WTC11 (cell line): ENCODE measurements at regions not wholly inside any gene's neighbourhood (a gene's known extent, or its start where the extent isn't known, plus 50 kb on each side); places are given as distances from the start of the nearest gene placed in this dataset.
"Not testable (repeated sequence)": the region's sequence is repeated elsewhere in the genome, so short reads cannot be mapped to it uniquely, and the experiment has no call there.

Source experiments
- ATAC-seq: fragments of 200-7000 bp; cut with Tn5 transposase; 2 replicates; pipeline ENCODE4 v1.10.0; 2021; ENCODE audit warnings: mild to moderate bottlenecking, moderate library complexity
- CTCF ChIA-PET: fragments of 300-600 bp; sonication (Branson Sonifier 250); formaldehyde crosslinking; loops from one replicate; lab custom pipeline; 2021; ENCODE audit warnings: antibody characterized with exemption; lab: Charles Lee
- POLR2A ChIA-PET: fragments of 350-600 bp; sonication (Branson Sonifier 250); formaldehyde crosslinking; loops from one replicate; lab custom pipeline; 2021; ENCODE audit warnings: antibody characterized with exemption; lab: Charles Lee
- DNase-seq: peaks from one replicate; pipeline ENCODE4 v3.0.0; 2021; ENCODE audit warnings: low spot score
- H3K27ac Mint-ChIP-seq: 2 replicates; pipeline ENCODE4 v1.8.0; 2021; ENCODE audit warnings: mixed read lengths
- H3K27me3 Mint-ChIP-seq: 2 replicates; pipeline ENCODE4 v1.8.0; 2021; ENCODE audit warnings: low read depth, mild to moderate bottlenecking, moderate library complexity, mixed read lengths
- H3K36me3 Mint-ChIP-seq: 2 replicates; pipeline ENCODE4 v1.8.0; 2021; ENCODE audit warnings: mixed read lengths
- H3K4me1 Mint-ChIP-seq: 2 replicates; pipeline ENCODE4 v1.8.0; 2022; ENCODE audit warnings: mixed read lengths
- H3K4me3 Mint-ChIP-seq: 2 replicates; pipeline ENCODE4 v1.8.0; 2021; ENCODE audit warnings: mild to moderate bottlenecking, moderate library complexity, mixed read lengths
- H3K9me3 Mint-ChIP-seq: 2 replicates; pipeline ENCODE4 v1.8.0; 2021; ENCODE audit warnings: mixed read lengths
- ATF1 ChIP-seq: sonication (generic); formaldehyde crosslinking; IDR thresholded peaks from 2 replicates; pipeline ENCODE4 v1.8.1; 2023; ENCODE audit warnings: mild to moderate bottlenecking, moderate library complexity, missing genetic modification reagents
- CBFB ChIP-seq: sonication (generic); formaldehyde crosslinking; IDR thresholded peaks from 2 replicates; pipeline ENCODE4 v1.8.1; 2022; ENCODE audit warnings: mild to moderate bottlenecking, low read depth, missing genetic modification reagents
- CREB1 ChIP-seq: sonication (generic); formaldehyde crosslinking; IDR thresholded peaks from 2 replicates; pipeline ENCODE4 v1.8.0; 2023; ENCODE audit warnings: mild to moderate bottlenecking, missing genetic modification reagents
- GRHL2 ChIP-seq: fragments of 250-450 bp; sonication (Bioruptor Pico); IDR thresholded peaks from 2 replicates; pipeline ENCODE4 v1.8.0; 2022; ENCODE audit warnings: mild to moderate bottlenecking, moderate library complexity; ENCODE audit not compliant: insufficient replicate concordance, severe bottlenecking
- GTF2I ChIP-seq: fragments of 250-450 bp; sonication (Bioruptor Pico); conservative IDR thresholded peaks from 2 replicates; pipeline ENCODE4 v1.4.0; 2021; ENCODE audit warnings: mild to moderate bottlenecking
- IRF2 ChIP-seq: sonication (generic); formaldehyde crosslinking; IDR thresholded peaks from 2 replicates; pipeline ENCODE4 v1.8.0; 2022; ENCODE audit warnings: low read depth, missing genetic modification reagents, borderline replicate concordance
- JUN ChIP-seq: sonication (generic); formaldehyde crosslinking; IDR thresholded peaks from 2 replicates; pipeline ENCODE4 v1.8.0; 2023; ENCODE audit warnings: mild to moderate bottlenecking, missing genetic modification reagents
- MXD4 ChIP-seq: fragments of 250-450 bp; sonication (Bioruptor Pico); IDR thresholded peaks from 2 replicates; pipeline ENCODE4 v1.8.0; 2021; ENCODE audit warnings: mild to moderate bottlenecking, moderate library complexity, borderline replicate concordance
- MYBL2 ChIP-seq: sonication (generic); formaldehyde crosslinking; IDR thresholded peaks from 2 replicates; pipeline ENCODE4 v1.8.1; 2023; ENCODE audit warnings: mild to moderate bottlenecking, moderate library complexity, missing genetic modification reagents
- NFYB ChIP-seq: sonication (generic); formaldehyde crosslinking; conservative IDR thresholded peaks from 2 replicates; pipeline ENCODE4 v1.8.0; 2022; ENCODE audit warnings: low read depth, missing genetic modification reagents
- NR3C1 ChIP-seq: sonication (generic); formaldehyde crosslinking; conservative IDR thresholded peaks from 2 replicates; pipeline ENCODE4 v1.8.1; 2023; ENCODE audit warnings: low read depth, mild to moderate bottlenecking, missing genetic modification reagents
- SP1 ChIP-seq: sonication (generic); formaldehyde crosslinking; conservative IDR thresholded peaks from 2 replicates; pipeline ENCODE4 v1.8.1; 2022; ENCODE audit warnings: missing genetic modification reagents
- ZNF232 ChIP-seq: sonication (generic); formaldehyde crosslinking; IDR thresholded peaks from 2 replicates; pipeline ENCODE4 v1.8.0; 2022; ENCODE audit warnings: mild to moderate bottlenecking, missing genetic modification reagents
- TF ChIP-seq, protein P1 (sequence below): sonication (generic); formaldehyde crosslinking; IDR thresholded peaks from 2 replicates; pipeline ENCODE4 v1.8.0; 2022; ENCODE audit warnings: mild to moderate bottlenecking, missing genetic modification reagents
- TF ChIP-seq, protein P2 (sequence below): fragments of 250-450 bp; sonication (Bioruptor Pico); IDR thresholded peaks from 2 replicates; pipeline ENCODE4 v1.9.0; 2021; ENCODE audit warnings: mild to moderate bottlenecking
- TF ChIP-seq, protein P3 (sequence below): sonication (generic); formaldehyde crosslinking; IDR thresholded peaks from 2 replicates; pipeline ENCODE4 v1.8.1; 2023; ENCODE audit warnings: mild to moderate bottlenecking, missing genetic modification reagents, borderline replicate concordance
- TF ChIP-seq, protein P4 (sequence below): sonication (generic); formaldehyde crosslinking; IDR thresholded peaks from 2 replicates; pipeline ENCODE4 v1.8.1; 2023; ENCODE audit warnings: mild to moderate bottlenecking, missing genetic modification reagents
- TF ChIP-seq, protein P5 (sequence below): sonication (generic); formaldehyde crosslinking; IDR thresholded peaks from 2 replicates; pipeline ENCODE4 v1.8.0; 2022; ENCODE audit warnings: mild to moderate bottlenecking, missing genetic modification reagents

DNA sequence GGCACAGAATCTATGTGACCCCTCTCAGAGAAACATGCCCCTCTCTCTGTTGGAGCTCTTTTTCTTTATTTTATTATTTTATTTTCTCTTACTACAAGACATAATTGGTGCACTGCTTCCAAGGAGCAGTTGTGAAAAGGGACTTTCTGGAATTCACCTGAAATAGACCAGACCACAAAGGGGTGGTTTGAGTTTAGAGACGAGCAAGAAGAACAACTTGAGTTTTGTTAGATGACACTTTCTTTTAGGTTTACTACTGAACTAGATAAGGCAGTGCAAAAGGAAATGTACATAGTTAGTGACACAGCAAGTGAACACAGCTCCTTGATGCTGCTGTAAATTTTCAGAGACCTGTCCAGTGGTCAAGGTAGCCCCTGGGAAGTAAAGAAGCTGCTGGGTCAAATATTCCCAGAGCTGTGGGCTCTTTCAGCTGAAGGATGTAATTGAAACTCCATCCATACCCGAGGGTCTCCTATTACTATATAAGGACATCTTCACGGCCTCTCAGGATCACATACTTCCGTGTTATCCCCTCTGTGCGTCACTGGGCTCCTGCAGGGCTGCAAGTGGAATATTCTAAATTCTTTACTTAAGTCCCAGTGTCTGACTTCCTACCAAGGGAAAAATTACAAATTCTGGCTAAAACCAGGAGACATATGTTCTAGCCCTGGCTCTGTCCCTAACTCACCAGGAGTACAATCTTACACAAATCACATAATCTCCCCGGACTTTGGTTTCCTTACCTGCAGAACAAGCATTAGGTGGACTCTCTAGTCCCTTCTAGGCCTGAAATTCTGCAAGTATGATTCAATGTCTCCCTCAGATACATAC, 69.1 kb upstream of the ADTRP start:
- POLR2A ChIA-PET = no interaction called here

DNA sequence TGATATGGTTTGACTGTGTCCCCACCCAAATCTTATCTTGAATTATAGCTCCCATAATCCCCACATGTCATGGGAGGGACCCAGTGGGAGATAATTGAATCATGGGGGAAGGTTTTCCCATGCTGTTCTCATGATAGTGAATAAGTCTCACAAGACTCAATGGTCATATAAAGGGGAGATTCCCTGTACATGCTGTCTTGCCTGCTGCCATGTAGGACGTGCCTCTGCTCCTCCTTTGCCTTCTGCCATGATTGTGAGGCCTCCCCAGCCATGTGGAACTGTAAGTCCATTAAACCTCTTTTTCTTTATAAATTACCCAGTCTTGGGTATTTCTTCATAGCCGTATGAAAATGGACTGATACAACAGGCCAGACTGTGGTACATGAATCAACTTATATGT, 68.5 kb upstream of the ADTRP start:
- CTCF ChIA-PET, DNase-seq, H3K4me3 Mint-ChIP-seq, H3K27me3 Mint-ChIP-seq, H3K36me3 Mint-ChIP-seq, H3K27ac Mint-ChIP-seq, H3K4me1 Mint-ChIP-seq, ATAC-seq, POLR2A ChIA-PET: not testable (repeated sequence)
- H3K9me3 Mint-ChIP-seq = peaks cover 26% of the 10 kb centered on the region

More for the DNA sequence above, 69.1 kb upstream of the ADTRP start:
- no peaks in the 10 kb centered on the region for H3K4me1 Mint-ChIP-seq
- ATAC-seq (peak; percentile 47), DNase-seq (no peak)
- H3K36me3 Mint-ChIP-seq = no peaks in the 10 kb centered on the region
- no peak overlapping the region for H3K4me3 Mint-ChIP-seq
- H3K27ac Mint-ChIP-seq = no peak overlapping the region
- TF ChIP-seq NR3C1 (CRISPR knock-in tag) (no peak), GRHL2 (no peak)
- TF ChIP-seq, protein P1, sequence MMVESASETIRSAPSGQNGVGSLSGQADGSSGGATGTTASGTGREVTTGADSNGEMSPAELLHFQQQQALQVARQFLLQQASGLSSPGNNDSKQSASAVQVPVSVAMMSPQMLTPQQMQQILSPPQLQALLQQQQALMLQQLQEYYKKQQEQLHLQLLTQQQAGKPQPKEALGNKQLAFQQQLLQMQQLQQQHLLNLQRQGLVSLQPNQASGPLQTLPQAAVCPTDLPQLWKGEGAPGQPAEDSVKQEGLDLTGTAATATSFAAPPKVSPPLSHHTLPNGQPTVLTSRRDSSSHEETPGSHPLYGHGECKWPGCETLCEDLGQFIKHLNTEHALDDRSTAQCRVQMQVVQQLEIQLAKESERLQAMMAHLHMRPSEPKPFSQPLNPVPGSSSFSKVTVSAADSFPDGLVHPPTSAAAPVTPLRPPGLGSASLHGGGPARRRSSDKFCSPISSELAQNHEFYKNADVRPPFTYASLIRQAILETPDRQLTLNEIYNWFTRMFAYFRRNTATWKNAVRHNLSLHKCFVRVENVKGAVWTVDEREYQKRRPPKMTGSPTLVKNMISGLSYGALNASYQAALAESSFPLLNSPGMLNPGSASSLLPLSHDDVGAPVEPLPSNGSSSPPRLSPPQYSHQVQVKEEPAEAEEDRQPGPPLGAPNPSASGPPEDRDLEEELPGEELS (CRISPR knock-in tag) = no peak
- 0 out of 2 replicates have a peak, but pooled peaks cover 2% of the 10 kb centered on the region for H3K27me3 Mint-ChIP-seq
- CTCF ChIA-PET = no interaction called here
- peaks cover 20% of the 10 kb centered on the region for H3K9me3 Mint-ChIP-seq

DNA sequence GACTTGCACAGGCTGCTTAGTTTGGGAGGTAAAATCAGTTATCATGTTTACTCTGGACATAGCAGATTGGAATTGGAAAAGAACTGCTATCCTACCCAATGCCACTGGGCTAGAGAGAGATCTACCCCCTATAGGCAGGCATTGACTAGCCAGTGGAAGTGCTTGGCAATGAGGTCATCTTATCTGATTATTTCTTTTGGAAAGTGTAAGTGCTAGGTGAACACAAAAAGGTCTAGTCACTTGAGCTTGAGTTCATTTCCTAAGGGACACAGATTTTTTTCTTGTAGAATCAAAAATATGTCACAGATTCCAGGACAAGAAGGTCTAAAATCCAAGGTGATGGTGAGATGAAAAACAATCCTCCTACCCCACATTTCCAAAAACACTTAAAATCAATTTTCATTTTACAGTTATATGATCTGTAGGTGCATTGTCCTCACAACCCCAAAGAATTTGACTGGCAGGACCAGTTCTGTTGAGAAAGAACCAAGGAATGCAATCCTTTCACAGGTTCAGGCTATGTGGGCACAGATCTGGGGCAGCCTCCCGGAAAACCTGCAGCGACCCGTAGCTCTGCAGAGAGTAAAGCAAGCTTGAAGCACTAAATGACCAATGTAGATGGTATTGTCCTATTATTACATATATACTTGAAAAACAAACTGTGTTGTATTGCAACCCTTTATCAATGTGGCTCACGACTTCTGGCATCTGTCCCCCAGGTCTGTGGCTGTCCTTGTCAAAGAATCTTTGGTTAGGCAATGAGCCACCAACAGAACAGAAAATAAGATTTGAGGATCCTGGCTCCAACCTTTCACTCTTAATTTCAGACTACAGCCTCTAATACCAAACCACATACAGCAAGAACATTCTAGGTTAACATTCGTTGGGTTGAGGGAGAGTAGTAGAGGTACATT, 67.3 kb upstream of the ADTRP start:
- TF ChIP-seq MXD4 (CRISPR knock-in tag) (no peak), CBFB (no peak), SP1 (CRISPR knock-in tag) (no peak), IRF2 (CRISPR knock-in tag) (no peak), GTF2I (CRISPR knock-in tag) (no peak), ATF1 (CRISPR knock-in tag) (no peak), ZNF232 (no peak), CREB1 (CRISPR knock-in tag) (no peak), JUN (no peak), NFYB (CRISPR knock-in tag) (no peak), MYBL2 (no peak)
- TF ChIP-seq, protein P1 (CRISPR knock-in tag) = no peak
- TF ChIP-seq, protein P2, sequence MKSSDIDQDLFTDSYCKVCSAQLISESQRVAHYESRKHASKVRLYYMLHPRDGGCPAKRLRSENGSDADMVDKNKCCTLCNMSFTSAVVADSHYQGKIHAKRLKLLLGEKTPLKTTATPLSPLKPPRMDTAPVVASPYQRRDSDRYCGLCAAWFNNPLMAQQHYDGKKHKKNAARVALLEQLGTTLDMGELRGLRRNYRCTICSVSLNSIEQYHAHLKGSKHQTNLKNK = no peak
- TF ChIP-seq, protein P3, sequence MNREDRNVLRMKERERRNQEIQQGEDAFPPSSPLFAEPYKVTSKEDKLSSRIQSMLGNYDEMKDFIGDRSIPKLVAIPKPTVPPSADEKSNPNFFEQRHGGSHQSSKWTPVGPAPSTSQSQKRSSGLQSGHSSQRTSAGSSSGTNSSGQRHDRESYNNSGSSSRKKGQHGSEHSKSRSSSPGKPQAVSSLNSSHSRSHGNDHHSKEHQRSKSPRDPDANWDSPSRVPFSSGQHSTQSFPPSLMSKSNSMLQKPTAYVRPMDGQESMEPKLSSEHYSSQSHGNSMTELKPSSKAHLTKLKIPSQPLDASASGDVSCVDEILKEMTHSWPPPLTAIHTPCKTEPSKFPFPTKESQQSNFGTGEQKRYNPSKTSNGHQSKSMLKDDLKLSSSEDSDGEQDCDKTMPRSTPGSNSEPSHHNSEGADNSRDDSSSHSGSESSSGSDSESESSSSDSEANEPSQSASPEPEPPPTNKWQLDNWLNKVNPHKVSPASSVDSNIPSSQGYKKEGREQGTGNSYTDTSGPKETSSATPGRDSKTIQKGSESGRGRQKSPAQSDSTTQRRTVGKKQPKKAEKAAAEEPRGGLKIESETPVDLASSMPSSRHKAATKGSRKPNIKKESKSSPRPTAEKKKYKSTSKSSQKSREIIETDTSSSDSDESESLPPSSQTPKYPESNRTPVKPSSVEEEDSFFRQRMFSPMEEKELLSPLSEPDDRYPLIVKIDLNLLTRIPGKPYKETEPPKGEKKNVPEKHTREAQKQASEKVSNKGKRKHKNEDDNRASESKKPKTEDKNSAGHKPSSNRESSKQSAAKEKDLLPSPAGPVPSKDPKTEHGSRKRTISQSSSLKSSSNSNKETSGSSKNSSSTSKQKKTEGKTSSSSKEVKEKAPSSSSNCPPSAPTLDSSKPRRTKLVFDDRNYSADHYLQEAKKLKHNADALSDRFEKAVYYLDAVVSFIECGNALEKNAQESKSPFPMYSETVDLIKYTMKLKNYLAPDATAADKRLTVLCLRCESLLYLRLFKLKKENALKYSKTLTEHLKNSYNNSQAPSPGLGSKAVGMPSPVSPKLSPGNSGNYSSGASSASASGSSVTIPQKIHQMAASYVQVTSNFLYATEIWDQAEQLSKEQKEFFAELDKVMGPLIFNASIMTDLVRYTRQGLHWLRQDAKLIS (CRISPR knock-in tag) = no peak
- TF ChIP-seq, protein P4, sequence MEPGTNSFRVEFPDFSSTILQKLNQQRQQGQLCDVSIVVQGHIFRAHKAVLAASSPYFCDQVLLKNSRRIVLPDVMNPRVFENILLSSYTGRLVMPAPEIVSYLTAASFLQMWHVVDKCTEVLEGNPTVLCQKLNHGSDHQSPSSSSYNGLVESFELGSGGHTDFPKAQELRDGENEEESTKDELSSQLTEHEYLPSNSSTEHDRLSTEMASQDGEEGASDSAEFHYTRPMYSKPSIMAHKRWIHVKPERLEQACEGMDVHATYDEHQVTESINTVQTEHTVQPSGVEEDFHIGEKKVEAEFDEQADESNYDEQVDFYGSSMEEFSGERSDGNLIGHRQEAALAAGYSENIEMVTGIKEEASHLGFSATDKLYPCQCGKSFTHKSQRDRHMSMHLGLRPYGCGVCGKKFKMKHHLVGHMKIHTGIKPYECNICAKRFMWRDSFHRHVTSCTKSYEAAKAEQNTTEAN (CRISPR knock-in tag) = no peak
- TF ChIP-seq, protein P5, sequence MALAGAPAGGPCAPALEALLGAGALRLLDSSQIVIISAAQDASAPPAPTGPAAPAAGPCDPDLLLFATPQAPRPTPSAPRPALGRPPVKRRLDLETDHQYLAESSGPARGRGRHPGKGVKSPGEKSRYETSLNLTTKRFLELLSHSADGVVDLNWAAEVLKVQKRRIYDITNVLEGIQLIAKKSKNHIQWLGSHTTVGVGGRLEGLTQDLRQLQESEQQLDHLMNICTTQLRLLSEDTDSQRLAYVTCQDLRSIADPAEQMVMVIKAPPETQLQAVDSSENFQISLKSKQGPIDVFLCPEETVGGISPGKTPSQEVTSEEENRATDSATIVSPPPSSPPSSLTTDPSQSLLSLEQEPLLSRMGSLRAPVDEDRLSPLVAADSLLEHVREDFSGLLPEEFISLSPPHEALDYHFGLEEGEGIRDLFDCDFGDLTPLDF (CRISPR knock-in tag) = no peak
- H3K9me3 Mint-ChIP-seq = peaks cover 33% of the 10 kb centered on the region
- H3K27ac Mint-ChIP-seq = no peak overlapping the region
- 0 out of 2 replicates have a peak, but pooled peaks cover 2% of the 10 kb centered on the region for H3K27me3 Mint-ChIP-seq
- H3K36me3 Mint-ChIP-seq = no peaks in the 10 kb centered on the region
- no peak overlapping the region for H3K4me3 Mint-ChIP-seq
- CTCF ChIA-PET = no interaction called here
- POLR2A ChIA-PET = no interaction called here
- no peaks in the 10 kb centered on the region for H3K4me1 Mint-ChIP-seq
- ATAC-seq (no peak), DNase-seq (no peak)
